GM20000 (cell line): ENCODE measurements at regions not wholly inside any gene's neighbourhood (a gene's known extent, or its start where the extent isn't known, plus 50 kb on each side); places are given as distances from the start of the nearest gene placed in this dataset.

Experiments
- DNase-seq: peaks from one replicate; pipeline ENCODE4 v3.0.0; 2012; ENCODE audit warnings: low spot score
- TF ChIP-seq, protein P1 (sequence below): IDR thresholded peaks from 2 replicates; pipeline ENCODE4 v1.5.1; 2012; ENCODE audit warnings: mild to moderate bottlenecking, control low read depth; ENCODE audit errors: extremely low read depth, missing control alignments

DNA sequence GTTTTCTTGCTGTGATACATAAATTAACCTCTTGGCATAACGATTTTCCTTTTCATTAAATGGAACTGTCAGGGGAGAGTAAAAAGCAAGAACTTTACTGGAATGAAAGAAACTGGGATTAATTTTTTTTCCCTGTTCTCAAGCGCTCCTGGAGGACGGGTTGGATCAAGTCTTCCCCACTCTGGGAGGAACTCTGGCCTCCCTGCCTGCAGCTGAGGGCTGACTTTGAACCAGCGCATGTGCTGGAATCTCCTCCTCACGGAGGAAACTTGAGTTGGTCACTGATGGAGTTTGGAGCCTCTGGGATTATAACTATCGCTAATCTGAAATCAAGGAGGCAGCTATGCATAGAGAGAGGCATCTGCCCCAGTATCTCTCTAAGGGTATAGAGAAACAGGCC, 406.4 kb upstream of the TMEM132C start:
- TF ChIP-seq, protein P1, sequence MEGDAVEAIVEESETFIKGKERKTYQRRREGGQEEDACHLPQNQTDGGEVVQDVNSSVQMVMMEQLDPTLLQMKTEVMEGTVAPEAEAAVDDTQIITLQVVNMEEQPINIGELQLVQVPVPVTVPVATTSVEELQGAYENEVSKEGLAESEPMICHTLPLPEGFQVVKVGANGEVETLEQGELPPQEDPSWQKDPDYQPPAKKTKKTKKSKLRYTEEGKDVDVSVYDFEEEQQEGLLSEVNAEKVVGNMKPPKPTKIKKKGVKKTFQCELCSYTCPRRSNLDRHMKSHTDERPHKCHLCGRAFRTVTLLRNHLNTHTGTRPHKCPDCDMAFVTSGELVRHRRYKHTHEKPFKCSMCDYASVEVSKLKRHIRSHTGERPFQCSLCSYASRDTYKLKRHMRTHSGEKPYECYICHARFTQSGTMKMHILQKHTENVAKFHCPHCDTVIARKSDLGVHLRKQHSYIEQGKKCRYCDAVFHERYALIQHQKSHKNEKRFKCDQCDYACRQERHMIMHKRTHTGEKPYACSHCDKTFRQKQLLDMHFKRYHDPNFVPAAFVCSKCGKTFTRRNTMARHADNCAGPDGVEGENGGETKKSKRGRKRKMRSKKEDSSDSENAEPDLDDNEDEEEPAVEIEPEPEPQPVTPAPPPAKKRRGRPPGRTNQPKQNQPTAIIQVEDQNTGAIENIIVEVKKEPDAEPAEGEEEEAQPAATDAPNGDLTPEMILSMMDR: no peak
- no peak for DNase-seq

- TF ChIP-seq, protein P1: no peak
- no peak for DNase-seq
Measured at GRCh38 chr12:127861406-127861805, 405.6 kb upstream of the TMEM132C start.

- TF ChIP-seq, protein P1: no peak
- DNase-seq: no peak
Measured at GRCh38 chr12:127873306-127873705, 393.7 kb upstream of the TMEM132C start.

GRCh38 chr12:127881371-127882140, 385.4 kb upstream of the TMEM132C start:
- DNase-seq: no peak
- TF ChIP-seq, protein P1: no peak

GRCh38 chr12:127883013-127883412, 384.0 kb upstream of the TMEM132C start:
- TF ChIP-seq, protein P1: no peak
- no peak for DNase-seq

- no peak for DNase-seq
- TF ChIP-seq, protein P1: no peak
Measured at GRCh38 chr12:127885954-127886750, 380.8 kb upstream of the TMEM132C start.

GRCh38 chr12:127886827-127887226, 380.1 kb upstream of the TMEM132C start:
- TF ChIP-seq, protein P1: no peak
- DNase-seq: no peak
